ENCODE measurements at regions not wholly inside any gene's neighbourhood (a gene's known extent, or its start where the extent isn't known, plus 50 kb on each side); places are given as distances from the start of the nearest gene placed in this dataset.

DNA sequence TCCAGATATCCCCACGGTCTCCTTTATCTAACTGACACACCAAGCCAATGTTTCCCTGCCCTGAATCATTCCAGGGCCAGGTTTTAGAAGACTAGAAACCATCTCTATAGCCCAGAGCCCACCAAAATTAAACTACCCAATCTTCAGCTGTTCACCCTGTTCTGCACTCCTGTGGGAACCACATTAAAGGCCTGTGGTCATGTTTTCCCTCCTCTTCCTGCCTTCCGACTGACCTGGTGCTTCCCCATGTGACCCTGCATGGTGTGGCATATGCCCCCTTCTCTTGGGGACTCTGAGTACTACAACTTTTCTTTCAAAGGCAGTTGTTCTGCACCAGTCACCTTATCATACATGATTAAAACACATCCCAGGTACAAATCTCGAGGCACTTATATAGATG, 155.0 kb downstream of the TMEM200A start:
- TF ChIP-seq, protein P1, sequence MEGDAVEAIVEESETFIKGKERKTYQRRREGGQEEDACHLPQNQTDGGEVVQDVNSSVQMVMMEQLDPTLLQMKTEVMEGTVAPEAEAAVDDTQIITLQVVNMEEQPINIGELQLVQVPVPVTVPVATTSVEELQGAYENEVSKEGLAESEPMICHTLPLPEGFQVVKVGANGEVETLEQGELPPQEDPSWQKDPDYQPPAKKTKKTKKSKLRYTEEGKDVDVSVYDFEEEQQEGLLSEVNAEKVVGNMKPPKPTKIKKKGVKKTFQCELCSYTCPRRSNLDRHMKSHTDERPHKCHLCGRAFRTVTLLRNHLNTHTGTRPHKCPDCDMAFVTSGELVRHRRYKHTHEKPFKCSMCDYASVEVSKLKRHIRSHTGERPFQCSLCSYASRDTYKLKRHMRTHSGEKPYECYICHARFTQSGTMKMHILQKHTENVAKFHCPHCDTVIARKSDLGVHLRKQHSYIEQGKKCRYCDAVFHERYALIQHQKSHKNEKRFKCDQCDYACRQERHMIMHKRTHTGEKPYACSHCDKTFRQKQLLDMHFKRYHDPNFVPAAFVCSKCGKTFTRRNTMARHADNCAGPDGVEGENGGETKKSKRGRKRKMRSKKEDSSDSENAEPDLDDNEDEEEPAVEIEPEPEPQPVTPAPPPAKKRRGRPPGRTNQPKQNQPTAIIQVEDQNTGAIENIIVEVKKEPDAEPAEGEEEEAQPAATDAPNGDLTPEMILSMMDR (IDR thresholded peaks at IDR 0.05): no peak
- no peak for TF ChIP-seq POLR2A (IDR thresholded peaks at IDR 0.05)
